HepG2 (cell line): ENCODE measurements at regions not wholly inside any gene's neighbourhood (a gene's known extent, or its start where the extent isn't known, plus 50 kb on each side); places are given as distances from the start of the nearest gene placed in this dataset.
A peak's percentile ranks its signal among the peaks of the same experiment; 100 is the strongest.

Source experiments
- AHR ChIP-seq: IDR thresholded peaks from 2 replicates; pipeline ENCODE4 v1.6.1; 2018; ENCODE audit warnings: missing genetic modification reagents, missing compliant biosample characterization
- EHMT2 ChIP-seq: fragments of 200-600 bp; sonication (generic); IDR thresholded peaks from 2 replicates; pipeline ENCODE4 v1.7.0; 2017; ENCODE audit warnings: antibody characterized with exemption, low read depth, low read length, borderline replicate concordance
- ETV5 ChIP-seq: IDR thresholded peaks from 2 replicates; pipeline ENCODE4 v1.6.1; 2018; ENCODE audit warnings: missing biosample characterization, missing genetic modification reagents, inconsistent platforms, borderline replicate concordance
- FOXK2 ChIP-seq: fragments of 450-650 bp; IDR thresholded peaks from 2 replicates; pipeline ENCODE4 v1.6.1; 2016
- GATAD2A ChIP-seq: IDR thresholded peaks from 2 replicates; pipeline ENCODE4 v1.6.1; 2016
- ZBTB49 ChIP-seq: sonication (generic); formaldehyde crosslinking; IDR thresholded peaks from 2 replicates; pipeline ENCODE4 v1.4.0; 2020; ENCODE audit warnings: missing genetic modification reagents, borderline replicate concordance
- ZFP62 ChIP-seq: sonication (generic); formaldehyde crosslinking; IDR thresholded peaks from 2 replicates; pipeline ENCODE4 v1.4.0; 2020; ENCODE audit warnings: missing genetic modification reagents
- ZNF207 ChIP-seq: fragments of 450-650 bp; IDR thresholded peaks from 2 replicates; pipeline ENCODE4 v1.6.1; 2016; ENCODE audit warnings: antibody characterized with exemption, borderline replicate concordance
- ZNF605 ChIP-seq: sonication (generic); formaldehyde crosslinking; IDR thresholded peaks from 2 replicates; pipeline ENCODE4 v1.8.0; 2022; ENCODE audit warnings: mild to moderate bottlenecking, missing genetic modification reagents
- ZNF629 ChIP-seq: sonication (generic); formaldehyde crosslinking; conservative IDR thresholded peaks from 2 replicates; pipeline ENCODE4 v1.5.0; 2020; ENCODE audit warnings: missing genetic modification reagents
- ZNF777 ChIP-seq: sonication (generic); formaldehyde crosslinking; IDR thresholded peaks from 2 replicates; pipeline ENCODE4 v1.4.0; 2020; ENCODE audit warnings: missing genetic modification reagents
- ZNF878 ChIP-seq: sonication (generic); formaldehyde crosslinking; IDR thresholded peaks from 2 replicates; pipeline ENCODE4 v1.8.1; 2023; ENCODE audit warnings: mild to moderate bottlenecking, missing genetic modification reagents, moderate library complexity
- TF ChIP-seq, protein P1 (sequence below): sonication (generic); formaldehyde crosslinking; conservative IDR thresholded peaks from 2 replicates; pipeline ENCODE4 v1.4.0; 2020; ENCODE audit warnings: missing genetic modification reagents
- TF ChIP-seq, protein P2 (sequence below): sonication (generic); formaldehyde crosslinking; IDR thresholded peaks from 2 replicates; pipeline ENCODE4 v1.5.0; 2020; ENCODE audit warnings: mild to moderate bottlenecking, missing genetic modification reagents, borderline replicate concordance
- TF ChIP-seq, protein P3 (sequence below): sonication (generic); formaldehyde crosslinking; IDR thresholded peaks from 2 replicates; pipeline ENCODE4 v1.8.0; 2022; ENCODE audit warnings: mild to moderate bottlenecking, missing genetic modification reagents; ENCODE audit not compliant: insufficient replicate concordance

GRCh38 chr6:26311385-26312095, 53.5 kb upstream of the BTN3A2 start (continued):
- TF ChIP-seq, protein P1, sequence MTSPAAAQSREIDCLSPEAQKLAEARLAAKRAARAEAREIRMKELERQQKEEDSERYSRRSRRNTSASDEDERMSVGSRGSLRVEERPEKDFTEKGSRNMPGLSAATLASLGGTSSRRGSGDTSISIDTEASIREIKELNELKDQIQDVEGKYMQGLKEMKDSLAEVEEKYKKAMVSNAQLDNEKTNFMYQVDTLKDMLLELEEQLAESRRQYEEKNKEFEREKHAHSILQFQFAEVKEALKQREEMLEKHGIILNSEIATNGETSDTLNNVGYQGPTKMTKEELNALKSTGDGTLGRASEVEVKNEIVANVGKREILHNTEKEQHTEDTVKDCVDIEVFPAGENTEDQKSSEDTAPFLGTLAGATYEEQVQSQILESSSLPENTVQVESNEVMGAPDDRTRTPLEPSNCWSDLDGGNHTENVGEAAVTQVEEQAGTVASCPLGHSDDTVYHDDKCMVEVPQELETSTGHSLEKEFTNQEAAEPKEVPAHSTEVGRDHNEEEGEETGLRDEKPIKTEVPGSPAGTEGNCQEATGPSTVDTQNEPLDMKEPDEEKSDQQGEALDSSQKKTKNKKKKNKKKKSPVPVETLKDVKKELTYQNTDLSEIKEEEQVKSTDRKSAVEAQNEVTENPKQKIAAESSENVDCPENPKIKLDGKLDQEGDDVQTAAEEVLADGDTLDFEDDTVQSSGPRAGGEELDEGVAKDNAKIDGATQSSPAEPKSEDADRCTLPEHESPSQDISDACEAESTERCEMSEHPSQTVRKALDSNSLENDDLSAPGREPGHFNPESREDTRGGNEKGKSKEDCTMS (CRISPR knock-in tag): no peak
- TF ChIP-seq EHMT2: peak; percentile 49; the same call in 1 of the 2 replicates
- TF ChIP-seq ZNF777 (CRISPR knock-in tag): no peak
- peak; percentile 54; the same call in 1 of the 2 replicates for TF ChIP-seq FOXK2
- TF ChIP-seq ZNF605 (CRISPR knock-in tag): no peak
- TF ChIP-seq, protein P2, sequence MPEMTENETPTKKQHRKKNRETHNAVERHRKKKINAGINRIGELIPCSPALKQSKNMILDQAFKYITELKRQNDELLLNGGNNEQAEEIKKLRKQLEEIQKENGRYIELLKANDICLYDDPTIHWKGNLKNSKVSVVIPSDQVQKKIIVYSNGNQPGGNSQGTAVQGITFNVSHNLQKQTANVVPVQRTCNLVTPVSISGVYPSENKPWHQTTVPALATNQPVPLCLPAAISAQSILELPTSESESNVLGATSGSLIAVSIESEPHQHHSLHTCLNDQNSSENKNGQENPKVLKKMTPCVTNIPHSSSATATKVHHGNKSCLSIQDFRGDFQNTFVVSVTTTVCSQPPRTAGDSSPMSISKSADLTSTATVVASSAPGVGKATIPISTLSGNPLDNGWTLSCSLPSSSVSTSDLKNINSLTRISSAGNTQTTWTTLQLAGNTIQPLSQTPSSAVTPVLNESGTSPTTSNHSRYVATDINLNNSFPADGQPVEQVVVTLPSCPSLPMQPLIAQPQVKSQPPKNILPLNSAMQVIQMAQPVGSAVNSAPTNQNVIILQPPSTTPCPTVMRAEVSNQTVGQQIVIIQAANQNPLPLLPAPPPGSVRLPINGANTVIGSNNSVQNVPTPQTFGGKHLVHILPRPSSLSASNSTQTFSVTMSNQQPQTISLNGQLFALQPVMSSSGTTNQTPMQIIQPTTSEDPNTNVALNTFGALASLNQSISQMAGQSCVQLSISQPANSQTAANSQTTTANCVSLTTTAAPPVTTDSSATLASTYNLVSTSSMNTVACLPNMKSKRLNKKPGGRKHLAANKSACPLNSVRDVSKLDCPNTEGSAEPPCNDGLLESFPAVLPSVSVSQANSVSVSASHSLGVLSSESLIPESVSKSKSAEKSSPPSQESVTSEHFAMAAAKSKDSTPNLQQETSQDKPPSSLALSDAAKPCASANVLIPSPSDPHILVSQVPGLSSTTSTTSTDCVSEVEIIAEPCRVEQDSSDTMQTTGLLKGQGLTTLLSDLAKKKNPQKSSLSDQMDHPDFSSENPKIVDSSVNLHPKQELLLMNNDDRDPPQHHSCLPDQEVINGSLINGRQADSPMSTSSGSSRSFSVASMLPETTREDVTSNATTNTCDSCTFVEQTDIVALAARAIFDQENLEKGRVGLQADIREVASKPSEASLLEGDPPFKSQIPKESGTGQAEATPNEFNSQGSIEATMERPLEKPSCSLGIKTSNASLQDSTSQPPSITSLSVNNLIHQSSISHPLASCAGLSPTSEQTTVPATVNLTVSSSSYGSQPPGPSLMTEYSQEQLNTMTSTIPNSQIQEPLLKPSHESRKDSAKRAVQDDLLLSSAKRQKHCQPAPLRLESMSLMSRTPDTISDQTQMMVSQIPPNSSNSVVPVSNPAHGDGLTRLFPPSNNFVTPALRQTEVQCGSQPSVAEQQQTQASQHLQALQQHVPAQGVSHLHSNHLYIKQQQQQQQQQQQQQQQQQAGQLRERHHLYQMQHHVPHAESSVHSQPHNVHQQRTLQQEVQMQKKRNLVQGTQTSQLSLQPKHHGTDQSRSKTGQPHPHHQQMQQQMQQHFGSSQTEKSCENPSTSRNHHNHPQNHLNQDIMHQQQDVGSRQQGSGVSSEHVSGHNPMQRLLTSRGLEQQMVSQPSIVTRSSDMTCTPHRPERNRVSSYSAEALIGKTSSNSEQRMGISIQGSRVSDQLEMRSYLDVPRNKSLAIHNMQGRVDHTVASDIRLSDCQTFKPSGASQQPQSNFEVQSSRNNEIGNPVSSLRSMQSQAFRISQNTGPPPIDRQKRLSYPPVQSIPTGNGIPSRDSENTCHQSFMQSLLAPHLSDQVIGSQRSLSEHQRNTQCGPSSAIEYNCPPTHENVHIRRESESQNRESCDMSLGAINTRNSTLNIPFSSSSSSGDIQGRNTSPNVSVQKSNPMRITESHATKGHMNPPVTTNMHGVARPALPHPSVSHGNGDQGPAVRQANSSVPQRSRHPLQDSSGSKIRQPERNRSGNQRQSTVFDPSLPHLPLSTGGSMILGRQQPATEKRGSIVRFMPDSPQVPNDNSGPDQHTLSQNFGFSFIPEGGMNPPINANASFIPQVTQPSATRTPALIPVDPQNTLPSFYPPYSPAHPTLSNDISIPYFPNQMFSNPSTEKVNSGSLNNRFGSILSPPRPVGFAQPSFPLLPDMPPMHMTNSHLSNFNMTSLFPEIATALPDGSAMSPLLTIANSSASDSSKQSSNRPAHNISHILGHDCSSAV (CRISPR knock-in tag): no peak
- TF ChIP-seq ZNF878: no peak
- TF ChIP-seq ETV5: 0 out of 2 replicates have a peak, but pooled peaks have one; percentile 19
- peak; percentile 75 for TF ChIP-seq ZNF629 (CRISPR knock-in tag)
- TF ChIP-seq ZNF207: no peak
- no peak for TF ChIP-seq ZBTB49 (CRISPR knock-in tag)
- TF ChIP-seq, protein P3, sequence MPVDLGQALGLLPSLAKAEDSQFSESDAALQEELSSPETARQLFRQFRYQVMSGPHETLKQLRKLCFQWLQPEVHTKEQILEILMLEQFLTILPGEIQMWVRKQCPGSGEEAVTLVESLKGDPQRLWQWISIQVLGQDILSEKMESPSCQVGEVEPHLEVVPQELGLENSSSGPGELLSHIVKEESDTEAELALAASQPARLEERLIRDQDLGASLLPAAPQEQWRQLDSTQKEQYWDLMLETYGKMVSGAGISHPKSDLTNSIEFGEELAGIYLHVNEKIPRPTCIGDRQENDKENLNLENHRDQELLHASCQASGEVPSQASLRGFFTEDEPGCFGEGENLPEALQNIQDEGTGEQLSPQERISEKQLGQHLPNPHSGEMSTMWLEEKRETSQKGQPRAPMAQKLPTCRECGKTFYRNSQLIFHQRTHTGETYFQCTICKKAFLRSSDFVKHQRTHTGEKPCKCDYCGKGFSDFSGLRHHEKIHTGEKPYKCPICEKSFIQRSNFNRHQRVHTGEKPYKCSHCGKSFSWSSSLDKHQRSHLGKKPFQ (CRISPR knock-in tag): no peak
- TF ChIP-seq ZFP62 (CRISPR knock-in tag): 0 out of 2 replicates have a peak, but pooled peaks have one; percentile 52
- TF ChIP-seq GATAD2A (CRISPR knock-in tag): peak; percentile 79
- TF ChIP-seq AHR (CRISPR knock-in tag): no peak
